Mammary epithelial cell (primary cell): ENCODE measurements at regions not wholly inside any gene's neighbourhood (a gene's known extent, or its start where the extent isn't known, plus 50 kb on each side); places are given as distances from the start of the nearest gene placed in this dataset.

Experiments used
- CTCF ChIP-seq, 2 donors: IDR thresholded peaks in 1 of 2; conservative IDR thresholded peaks in 1 of 2; 2 replicates each; pipeline ENCODE4 v1.5.1; 2011 to 2012; ENCODE audit warnings: inconsistent platforms in 2 of 2, low read length in 2 of 2, mild to moderate bottlenecking in 2 of 2, control low read depth in 1 of 2, low read depth in 1 of 2; ENCODE audit not compliant: insufficient read depth in 1 of 2; ENCODE audit errors: extremely low read depth in 1 of 2
- EZH2 ChIP-seq: IDR thresholded peaks from 2 replicates; pipeline ENCODE4 v1.6.1; 2012; ENCODE audit warnings: low read length, inconsistent platforms, borderline replicate concordance

- TF ChIP-seq CTCF (conservative IDR thresholded peaks at IDR 0.05 in 1 of 2, IDR thresholded peaks at IDR 0.05 in 1 of 2; ENCODE audit: extremely low read depth in 1 of 2, insufficient read depth in 1 of 2, low read depth in 1 of 2, low read length in 2 of 2) (no peak), EZH2 (no peak)
Measured at GRCh38 chrX:10753116-10753515, 132.7 kb upstream of the MID1 start.
